GM13976 (cell line): ENCODE measurements at regions not wholly inside any gene's neighbourhood (a gene's known extent, or its start where the extent isn't known, plus 50 kb on each side); places are given as distances from the start of the nearest gene placed in this dataset.

Experiments used
- DNase-seq: peaks from one replicate; pipeline ENCODE4 v3.0.0; 2012; ENCODE audit warnings: low spot score
- in situ Hi-C: fragments of 300-500 bp; cut with MboI; formaldehyde crosslinking; loops from one replicate; pipeline ENCODE4 v1.12.0; 2022; ENCODE audit warnings: low sequenced_read_pairs, mixed read lengths, inconsistent platforms; ENCODE audit not compliant: unreplicated experiment
- TF ChIP-seq, protein P1 (sequence below): IDR thresholded peaks from 2 replicates; pipeline ENCODE4 v1.5.1; 2012; ENCODE audit warnings: borderline replicate concordance, mild to moderate bottlenecking; ENCODE audit not compliant: insufficient read depth; ENCODE audit errors: extremely low read depth, missing control alignments, control extremely low read depth

DNA sequence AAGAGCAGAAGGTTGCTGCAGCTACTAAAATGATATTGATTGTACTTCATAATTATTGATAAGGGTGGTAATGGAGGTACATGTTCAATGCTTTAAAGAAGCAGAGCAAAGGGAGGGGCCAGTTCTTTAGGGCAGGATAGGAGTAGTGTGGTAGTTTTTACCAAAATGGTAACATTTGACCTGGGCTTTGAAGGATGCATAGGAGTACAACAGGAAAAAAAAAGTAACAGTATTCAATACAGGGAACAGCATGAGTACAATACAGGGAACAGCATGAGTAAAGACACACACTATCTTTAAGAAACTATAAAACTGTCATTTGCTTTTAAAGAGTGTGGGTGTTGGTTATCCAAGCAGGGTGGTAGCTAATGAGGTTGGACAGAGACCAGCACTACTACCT is 215.0 kb upstream of the CRY1 start:
- no peak for DNase-seq
- TF ChIP-seq, protein P1, sequence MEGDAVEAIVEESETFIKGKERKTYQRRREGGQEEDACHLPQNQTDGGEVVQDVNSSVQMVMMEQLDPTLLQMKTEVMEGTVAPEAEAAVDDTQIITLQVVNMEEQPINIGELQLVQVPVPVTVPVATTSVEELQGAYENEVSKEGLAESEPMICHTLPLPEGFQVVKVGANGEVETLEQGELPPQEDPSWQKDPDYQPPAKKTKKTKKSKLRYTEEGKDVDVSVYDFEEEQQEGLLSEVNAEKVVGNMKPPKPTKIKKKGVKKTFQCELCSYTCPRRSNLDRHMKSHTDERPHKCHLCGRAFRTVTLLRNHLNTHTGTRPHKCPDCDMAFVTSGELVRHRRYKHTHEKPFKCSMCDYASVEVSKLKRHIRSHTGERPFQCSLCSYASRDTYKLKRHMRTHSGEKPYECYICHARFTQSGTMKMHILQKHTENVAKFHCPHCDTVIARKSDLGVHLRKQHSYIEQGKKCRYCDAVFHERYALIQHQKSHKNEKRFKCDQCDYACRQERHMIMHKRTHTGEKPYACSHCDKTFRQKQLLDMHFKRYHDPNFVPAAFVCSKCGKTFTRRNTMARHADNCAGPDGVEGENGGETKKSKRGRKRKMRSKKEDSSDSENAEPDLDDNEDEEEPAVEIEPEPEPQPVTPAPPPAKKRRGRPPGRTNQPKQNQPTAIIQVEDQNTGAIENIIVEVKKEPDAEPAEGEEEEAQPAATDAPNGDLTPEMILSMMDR, result no peak
- in situ Hi-C loops, result no loop called here

DNA sequence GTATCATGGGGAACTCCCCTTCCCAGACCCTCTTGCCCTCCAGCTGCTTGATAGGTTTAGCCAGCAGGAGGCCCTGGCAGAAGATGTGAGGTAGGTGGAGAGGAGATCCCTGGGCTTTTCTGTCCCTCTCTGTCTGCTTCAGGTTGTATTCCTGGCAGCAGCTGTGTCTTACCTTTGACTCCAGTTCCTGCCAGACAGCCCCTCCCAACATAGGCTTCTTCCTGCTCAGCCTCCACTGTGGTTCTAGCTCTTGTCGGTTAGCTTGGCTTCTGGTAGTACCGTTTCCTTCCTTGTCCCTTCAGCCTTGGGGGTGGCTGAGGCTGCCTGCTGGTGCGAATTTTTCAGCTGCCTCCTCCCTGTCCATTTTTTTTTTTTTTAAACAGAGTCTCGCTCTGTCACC is 215.7 kb upstream of the CRY1 start:
- TF ChIP-seq, protein P1, result no peak
- in situ Hi-C loops, result no loop called here
- no peak for DNase-seq

DNA sequence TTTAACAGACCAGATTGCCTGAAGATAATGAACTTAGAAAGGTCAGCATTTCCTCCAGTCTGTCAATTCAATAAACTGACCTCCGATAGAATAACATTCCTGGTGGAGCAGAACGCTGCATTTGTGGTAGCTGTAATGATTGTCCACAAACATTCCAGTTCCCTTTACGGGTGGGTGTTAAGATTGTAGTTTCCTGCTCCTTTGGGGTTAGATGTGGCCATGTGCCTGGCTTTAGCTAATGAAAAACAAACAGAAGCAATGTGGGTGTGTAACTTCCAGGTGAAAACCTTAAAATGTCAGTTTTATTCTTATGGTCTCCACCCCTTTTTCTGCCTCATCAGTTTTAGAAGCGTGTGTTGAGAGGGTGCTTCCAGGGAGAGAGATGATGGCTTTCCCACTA is 217.3 kb upstream of the CRY1 start:
- DNase-seq, result no peak
- TF ChIP-seq, protein P1, result no peak
- in situ Hi-C loops, result no loop called here

DNA sequence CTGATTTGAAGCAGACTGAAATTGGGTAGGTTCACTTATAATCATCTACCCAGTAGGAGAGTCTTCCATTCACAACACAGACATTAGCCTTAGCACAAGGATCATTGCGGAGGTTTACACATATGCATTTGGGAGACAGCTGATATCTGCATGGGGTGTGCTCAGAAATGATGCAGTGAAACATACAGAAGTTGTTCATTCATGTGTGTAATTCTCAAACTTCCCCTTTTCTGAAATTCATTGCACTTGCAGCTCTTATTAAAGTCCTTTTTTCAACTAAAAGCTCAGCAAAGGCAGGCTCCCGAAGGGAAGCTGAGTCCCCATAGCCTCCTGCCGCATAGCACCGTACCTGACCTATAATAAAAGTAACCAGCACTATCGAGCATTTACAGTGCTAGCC is 218.3 kb upstream of the CRY1 start:
- no peak for DNase-seq
- TF ChIP-seq, protein P1, result no peak

DNA sequence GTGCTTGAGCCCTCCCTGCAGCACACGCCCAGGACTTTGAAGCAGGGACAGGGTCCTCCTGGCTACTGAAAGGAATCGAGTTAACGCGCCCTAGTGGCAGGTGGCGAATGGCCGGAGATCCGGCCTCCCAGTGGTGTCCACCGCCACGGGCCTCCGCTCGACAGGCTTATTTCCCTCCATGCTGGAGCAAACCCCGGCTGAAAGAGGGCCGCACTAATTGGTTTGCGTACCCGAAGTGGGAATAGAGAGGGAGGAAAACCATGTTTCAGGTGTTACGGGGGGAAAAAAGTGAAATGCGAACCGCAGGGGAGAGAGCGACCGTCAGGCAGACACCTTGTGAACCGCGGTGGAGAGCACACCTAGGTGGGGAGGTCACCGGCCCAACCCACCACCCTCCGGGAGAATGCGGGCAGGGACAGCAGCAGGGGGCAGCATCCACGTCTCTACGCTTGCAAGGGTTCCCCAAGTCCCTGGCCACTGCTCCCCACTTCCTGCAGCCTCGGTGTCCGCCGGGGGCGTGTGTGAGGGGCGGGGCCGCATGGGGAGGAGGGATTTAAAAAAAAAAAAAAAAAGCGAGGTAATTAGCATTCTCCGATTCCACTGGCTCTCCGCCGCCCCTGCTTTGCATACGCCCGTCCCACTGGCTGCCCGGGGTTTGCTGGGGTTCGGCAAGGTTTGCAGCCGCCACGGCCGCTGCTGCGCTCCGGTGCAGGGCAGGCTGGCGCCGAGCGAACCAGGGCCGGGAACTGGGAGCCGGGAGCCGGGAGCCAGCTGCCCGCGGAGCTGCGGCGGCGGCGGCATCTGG is 224.6 kb upstream of the CRY1 start:
- in situ Hi-C loops, result no loop called here
- DNase-seq, result peak; percentile 62
- TF ChIP-seq, protein P1, result no peak

More for the DNA sequence above, 218.3 kb upstream of the CRY1 start:
- in situ Hi-C loops, result no loop called here

DNA sequence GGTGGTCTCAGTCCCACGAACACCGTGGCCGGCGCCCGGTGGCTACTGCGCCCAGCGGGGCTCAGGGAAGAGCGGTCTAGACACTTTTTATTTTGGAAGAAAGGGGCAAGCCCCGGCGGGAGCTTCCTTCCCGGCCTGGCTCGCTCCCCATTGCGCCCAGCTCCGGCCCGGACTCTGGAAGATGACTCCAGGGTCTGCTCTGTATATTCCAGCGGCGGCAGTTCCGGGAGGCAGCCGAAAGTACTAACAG is 225.1 kb upstream of the CRY1 start:
- DNase-seq, result no peak
- TF ChIP-seq, protein P1, result no peak
- in situ Hi-C loops, result no loop called here

DNA sequence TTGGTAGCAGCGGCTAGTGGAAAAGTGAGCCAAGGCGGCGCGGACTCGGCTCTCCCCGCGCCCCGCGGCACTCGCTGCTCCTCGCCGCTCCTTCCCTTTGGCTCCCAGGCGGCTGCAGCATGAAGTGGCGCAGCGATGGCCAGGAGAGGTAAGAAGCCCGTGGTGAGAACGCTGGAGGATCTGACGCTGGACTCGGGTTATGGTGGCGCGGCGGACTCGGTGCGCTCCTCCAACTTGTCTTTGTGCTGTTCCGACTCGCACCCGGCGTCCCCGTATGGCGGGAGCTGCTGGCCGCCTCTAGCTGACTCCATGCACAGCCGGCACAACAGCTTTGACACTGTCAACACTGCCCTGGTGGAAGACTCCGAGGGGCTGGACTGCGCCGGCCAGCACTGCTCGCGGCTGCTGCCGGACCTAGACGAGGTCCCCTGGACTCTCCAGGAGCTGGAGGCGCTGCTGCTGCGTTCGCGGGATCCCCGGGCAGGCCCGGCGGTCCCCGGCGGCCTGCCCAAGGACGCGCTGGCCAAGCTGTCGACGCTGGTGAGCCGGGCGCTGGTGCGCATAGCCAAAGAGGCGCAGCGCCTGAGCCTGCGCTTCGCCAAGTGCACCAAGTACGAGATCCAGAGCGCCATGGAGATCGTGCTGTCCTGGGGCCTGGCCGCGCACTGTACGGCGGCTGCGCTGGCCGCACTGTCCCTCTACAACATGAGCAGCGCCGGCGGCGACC is 225.6 kb upstream of the CRY1 start:
- DNase-seq, result peak; percentile 31
- in situ Hi-C loops, result no loop called here
- TF ChIP-seq, protein P1, result no peak
